Activated naive CD4-positive, alpha-beta T cell treated with anti-CD3 and anti-CD28 coated beads, Interleukin-2, amount 50 U/mL, for 24 hours (primary cell): ENCODE measurements at regions not wholly inside any gene's neighbourhood (a gene's known extent, or its start where the extent isn't known, plus 50 kb on each side); places are given as distances from the start of the nearest gene placed in this dataset.

Experiments used
- H3K27ac Mint-ChIP-seq: one replicate; pipeline ENCODE4 v1.8.0; 2021; ENCODE audit warnings: mild to moderate bottlenecking, mixed read lengths
- H3K27me3 Mint-ChIP-seq: one replicate; pipeline ENCODE4 v1.8.0; 2021; ENCODE audit warnings: mixed read lengths
- H3K36me3 Mint-ChIP-seq: one replicate; pipeline ENCODE4 v1.8.0; 2021; ENCODE audit warnings: mixed read lengths
- H3K4me1 Mint-ChIP-seq: one replicate; pipeline ENCODE4 v1.8.0; 2021; ENCODE audit warnings: mixed read lengths
- H3K4me3 Mint-ChIP-seq: one replicate; pipeline ENCODE4 v1.8.0; 2021; ENCODE audit warnings: mild to moderate bottlenecking, mixed read lengths
- H3K9me3 Mint-ChIP-seq: one replicate; pipeline ENCODE4 v1.8.0; 2021; ENCODE audit warnings: mixed read lengths

GRCh38 chr3:127118366-127118765, 74.6 kb upstream of the PRR23E start:
- H3K27ac Mint-ChIP-seq, result no peak overlapping the region

GRCh38 chr3:127119693-127120464, 73.1 kb upstream of the PRR23E start:
- Mint-ChIP-seq H3K27me3 (peaks cover 10% of the 10 kb centered on the region), H3K9me3 (peaks cover 6% of the 10 kb centered on the region), H3K36me3 (no peaks in the 10 kb centered on the region), H3K4me1 (no peaks in the 10 kb centered on the region), H3K4me3 (no peak overlapping the region), H3K27ac (no peak overlapping the region)

More at GRCh38 chr3:127118366-127118765, 74.6 kb upstream of the PRR23E start:
- Mint-ChIP-seq H3K36me3 (no peaks in the 10 kb centered on the region), H3K4me1 (no peaks in the 10 kb centered on the region), H3K27me3 (peaks cover 4% of the 10 kb centered on the region), H3K4me3 (no peak overlapping the region), H3K9me3 (peaks cover 6% of the 10 kb centered on the region)

- no peaks in the 10 kb centered on the region for H3K4me1 Mint-ChIP-seq
- no peaks in the 10 kb centered on the region for H3K36me3 Mint-ChIP-seq
- no peak overlapping the region for H3K4me3 Mint-ChIP-seq
- H3K9me3 Mint-ChIP-seq, result peaks cover 6% of the 10 kb centered on the region
- H3K27me3 Mint-ChIP-seq, result peaks cover 10% of the 10 kb centered on the region
- no peak overlapping the region for H3K27ac Mint-ChIP-seq
Observed at GRCh38 chr3:127120851-127121647, 71.9 kb upstream of the PRR23E start.

GRCh38 chr3:127121885-127122284, 71.0 kb upstream of the PRR23E start:
- Mint-ChIP-seq H3K4me3 (no peak overlapping the region), H3K36me3 (no peaks in the 10 kb centered on the region), H3K27me3 (peaks cover 10% of the 10 kb centered on the region), H3K4me1 (no peaks in the 10 kb centered on the region), H3K27ac (no peak overlapping the region), H3K9me3 (peaks cover 6% of the 10 kb centered on the region)

- Mint-ChIP-seq H3K36me3 (no peaks in the 10 kb centered on the region), H3K27ac (no peak overlapping the region), H3K27me3 (peaks cover 9% of the 10 kb centered on the region), H3K4me1 (no peaks in the 10 kb centered on the region), H3K9me3 (peaks cover 2% of the 10 kb centered on the region), H3K4me3 (no peak overlapping the region)
Observed at GRCh38 chr3:127123533-127123932, 69.4 kb upstream of the PRR23E start.

- H3K27me3 Mint-ChIP-seq, result peaks cover 9% of the 10 kb centered on the region
- H3K36me3 Mint-ChIP-seq, result no peaks in the 10 kb centered on the region
- H3K27ac Mint-ChIP-seq, result no peak overlapping the region
- no peaks in the 10 kb centered on the region for H3K9me3 Mint-ChIP-seq
- H3K4me3 Mint-ChIP-seq, result no peak overlapping the region
- no peaks in the 10 kb centered on the region for H3K4me1 Mint-ChIP-seq
Observed at GRCh38 chr3:127124120-127124519, 68.8 kb upstream of the PRR23E start.

- Mint-ChIP-seq H3K4me1 (no peaks in the 10 kb centered on the region), H3K27me3 (peaks cover 19% of the 10 kb centered on the region), H3K4me3 (no peak overlapping the region), H3K9me3 (no peaks in the 10 kb centered on the region), H3K27ac (no peak overlapping the region), H3K36me3 (no peaks in the 10 kb centered on the region)
Observed at GRCh38 chr3:127131424-127132170, 61.3 kb upstream of the PRR23E start.

GRCh38 chr3:127132876-127133275, 60.1 kb upstream of the PRR23E start:
- Mint-ChIP-seq H3K4me1 (no peaks in the 10 kb centered on the region), H3K36me3 (no peaks in the 10 kb centered on the region), H3K9me3 (no peaks in the 10 kb centered on the region), H3K27me3 (peaks cover 31% of the 10 kb centered on the region), H3K27ac (no peak overlapping the region), H3K4me3 (no peak overlapping the region)

GRCh38 chr3:127133971-127134370, 59.0 kb upstream of the PRR23E start:
- Mint-ChIP-seq H3K9me3 (no peaks in the 10 kb centered on the region), H3K27me3 (peaks cover 32% of the 10 kb centered on the region), H3K27ac (no peak overlapping the region), H3K4me3 (no peak overlapping the region), H3K36me3 (no peaks in the 10 kb centered on the region), H3K4me1 (no peaks in the 10 kb centered on the region)

- no peaks in the 10 kb centered on the region for H3K4me1 Mint-ChIP-seq
- no peaks in the 10 kb centered on the region for H3K36me3 Mint-ChIP-seq
- H3K9me3 Mint-ChIP-seq, result no peaks in the 10 kb centered on the region
- no peak overlapping the region for H3K27ac Mint-ChIP-seq
- H3K4me3 Mint-ChIP-seq, result no peak overlapping the region
- peaks cover 35% of the 10 kb centered on the region for H3K27me3 Mint-ChIP-seq
Observed at GRCh38 chr3:127134466-127134865, 58.5 kb upstream of the PRR23E start.

GRCh38 chr3:127134887-127135240, 58.1 kb upstream of the PRR23E start:
- H3K27me3 Mint-ChIP-seq, result peaks cover 35% of the 10 kb centered on the region
- H3K4me3 Mint-ChIP-seq, result no peak overlapping the region
- no peaks in the 10 kb centered on the region for H3K4me1 Mint-ChIP-seq
- no peak overlapping the region for H3K27ac Mint-ChIP-seq
- no peaks in the 10 kb centered on the region for H3K9me3 Mint-ChIP-seq
- no peaks in the 10 kb centered on the region for H3K36me3 Mint-ChIP-seq

- Mint-ChIP-seq H3K4me1 (no peaks in the 10 kb centered on the region), H3K27me3 (peaks cover 35% of the 10 kb centered on the region), H3K9me3 (no peaks in the 10 kb centered on the region), H3K27ac (no peak overlapping the region), H3K36me3 (no peaks in the 10 kb centered on the region), H3K4me3 (peak overlapping the region; percentile 15)
Observed at GRCh38 chr3:127135241-127136023, 57.5 kb upstream of the PRR23E start.

GRCh38 chr3:127136024-127136600, 56.8 kb upstream of the PRR23E start:
- H3K36me3 Mint-ChIP-seq, result no peaks in the 10 kb centered on the region
- H3K9me3 Mint-ChIP-seq, result no peaks in the 10 kb centered on the region
- no peak overlapping the region for H3K4me3 Mint-ChIP-seq
- peaks cover 35% of the 10 kb centered on the region for H3K27me3 Mint-ChIP-seq
- H3K4me1 Mint-ChIP-seq, result no peaks in the 10 kb centered on the region
- no peak overlapping the region for H3K27ac Mint-ChIP-seq

- peaks cover 35% of the 10 kb centered on the region for H3K27me3 Mint-ChIP-seq
- H3K4me3 Mint-ChIP-seq, result no peak overlapping the region
- H3K36me3 Mint-ChIP-seq, result no peaks in the 10 kb centered on the region
- H3K9me3 Mint-ChIP-seq, result no peaks in the 10 kb centered on the region
- H3K4me1 Mint-ChIP-seq, result no peaks in the 10 kb centered on the region
- H3K27ac Mint-ChIP-seq, result no peak overlapping the region
Observed at GRCh38 chr3:127136706-127137105, 56.2 kb upstream of the PRR23E start.

- Mint-ChIP-seq H3K36me3 (no peaks in the 10 kb centered on the region), H3K9me3 (no peaks in the 10 kb centered on the region), H3K4me3 (no peak overlapping the region), H3K27ac (no peak overlapping the region), H3K4me1 (no peaks in the 10 kb centered on the region), H3K27me3 (peaks cover 35% of the 10 kb centered on the region)
Observed at GRCh38 chr3:127137113-127137512, 55.8 kb upstream of the PRR23E start.
